HG03432 (cell line): ENCODE measurements at regions not wholly inside any gene's neighbourhood (a gene's known extent, or its start where the extent isn't known, plus 50 kb on each side); places are given as distances from the start of the nearest gene placed in this dataset.
"Not testable (repeated sequence)": the region's sequence is repeated elsewhere in the genome, so short reads cannot be mapped to it uniquely, and the experiment has no call there.

ENCODE experiments used
- ATAC-seq: cut with Tn5 transposase; IDR thresholded peaks from one replicate; pipeline ENCODE4 v1.9.1; 2021; ENCODE audit warnings: mild to moderate bottlenecking, moderate library complexity; ENCODE audit not compliant: unreplicated experiment

GRCh38 chr17:70320673-70321345 is 151.5 kb downstream of the KCNJ2 start:
- ATAC-seq, result no peak

GRCh38 chr17:70321352-70321751 is 152.0 kb downstream of the KCNJ2 start:
- ATAC-seq, result no peak

GRCh38 chr17:70323269-70323668 is 153.9 kb downstream of the KCNJ2 start:
- ATAC-seq, result no peak

GRCh38 chr17:70324031-70324430 is 154.7 kb downstream of the KCNJ2 start:
- no peak for ATAC-seq

GRCh38 chr17:70327279-70327678 is 157.9 kb downstream of the KCNJ2 start:
- no peak for ATAC-seq

GRCh38 chr17:70327723-70328122 is 158.4 kb downstream of the KCNJ2 start:
- no peak for ATAC-seq

GRCh38 chr17:70329721-70330120 is 160.4 kb downstream of the KCNJ2 start:
- no peak for ATAC-seq

GRCh38 chr17:70331066-70331465 is 161.7 kb downstream of the KCNJ2 start:
- ATAC-seq, result not testable (repeated sequence)

- no peak for ATAC-seq
Measured at GRCh38 chr17:70332356-70333210, 163.3 kb downstream of the KCNJ2 start.

GRCh38 chr17:70336411-70336810 is 167.1 kb downstream of the KCNJ2 start:
- ATAC-seq, result no peak

GRCh38 chr17:70338946-70339354 is 169.6 kb downstream of the KCNJ2 start:
- no peak for ATAC-seq

- ATAC-seq, result no peak
Measured at GRCh38 chr17:70343114-70343513, 173.8 kb downstream of the KCNJ2 start.

GRCh38 chr17:70344386-70345060 is 175.2 kb downstream of the KCNJ2 start:
- ATAC-seq, result no peak

- ATAC-seq, result no peak
Measured at GRCh38 chr17:70345061-70345460, 175.7 kb downstream of the KCNJ2 start.

GRCh38 chr17:70352834-70353233 is 183.5 kb downstream of the KCNJ2 start:
- no peak for ATAC-seq

- ATAC-seq, result peak; percentile 51
Measured at GRCh38 chr17:70353408-70354092, 184.2 kb downstream of the KCNJ2 start.

GRCh38 chr17:70355185-70355584 is 185.9 kb downstream of the KCNJ2 start:
- no peak for ATAC-seq

- no peak for ATAC-seq
Measured at GRCh38 chr17:70357190-70357589, 187.9 kb downstream of the KCNJ2 start.

- ATAC-seq, result peak; percentile 96
Measured at GRCh38 chr17:70365091-70365583, 195.8 kb downstream of the KCNJ2 start.

- no peak for ATAC-seq
Measured at GRCh38 chr17:70366386-70366785, 197.1 kb downstream of the KCNJ2 start.

GRCh38 chr17:70368011-70368410 is 198.7 kb downstream of the KCNJ2 start:
- no peak for ATAC-seq
